ENCODE measurements at regions not wholly inside any gene's neighbourhood (a gene's known extent, or its start where the extent isn't known, plus 50 kb on each side); places are given as distances from the start of the nearest gene placed in this dataset.

- ATAC-seq = no peak
- no peak overlapping the region for H3K4me3 ChIP-seq
- DNase-seq = no peak
- H3K9me3 ChIP-seq = no peaks in the 10 kb centered on the region
- H3K36me3 ChIP-seq = no peaks in the 10 kb centered on the region
- no peak for TF ChIP-seq CTCF (IDR thresholded peaks at IDR 0.05)
- no peaks in the 10 kb centered on the region for H3K27me3 ChIP-seq
- intact Hi-C loops (cut with DNase I) = no loop called here
- H3K4me1 ChIP-seq = no peaks in the 10 kb centered on the region
- H3K27ac ChIP-seq = no peak overlapping the region
These were observed 1204.3 kb downstream of the UQCRFS1 start for GRCh38 chr19:28008695-28009094.

- ATAC-seq (no peak), DNase-seq (no peak)
- Histone ChIP-seq H3K4me3 (no peak overlapping the region), H3K9me3 (no peaks in the 10 kb centered on the region), H3K36me3 (no peaks in the 10 kb centered on the region), H3K27me3 (no peaks in the 10 kb centered on the region), H3K4me1 (no peaks in the 10 kb centered on the region), H3K27ac (no peak overlapping the region)
- intact Hi-C loops (cut with DNase I) = no loop called here
- TF ChIP-seq CTCF (IDR thresholded peaks at IDR 0.05) = no peak
These were observed 1209.4 kb downstream of the UQCRFS1 start for GRCh38 chr19:28003543-28003942.

GRCh38 chr19:27997069-27997468 is 1215.9 kb downstream of the UQCRFS1 start:
- no peaks in the 10 kb centered on the region for H3K36me3 ChIP-seq
- H3K4me1 ChIP-seq = no peaks in the 10 kb centered on the region
- no peaks in the 10 kb centered on the region for H3K9me3 ChIP-seq
- DNase-seq = no peak
- no peak overlapping the region for H3K4me3 ChIP-seq
- TF ChIP-seq CTCF (IDR thresholded peaks at IDR 0.05) = no peak
- no peak overlapping the region for H3K27ac ChIP-seq
- ATAC-seq = no peak
- intact Hi-C loops (cut with DNase I) = no loop called here
- H3K27me3 ChIP-seq = no peaks in the 10 kb centered on the region

GRCh38 chr19:27993619-27994570 is 1219.1 kb downstream of the UQCRFS1 start:
- no peaks in the 10 kb centered on the region for H3K36me3 ChIP-seq
- intact Hi-C loops (cut with DNase I) = no loop called here
- H3K9me3 ChIP-seq = no peaks in the 10 kb centered on the region
- H3K27ac ChIP-seq = no peak overlapping the region
- TF ChIP-seq CTCF (IDR thresholded peaks at IDR 0.05) = no peak
- H3K27me3 ChIP-seq = no peaks in the 10 kb centered on the region
- no peak for DNase-seq
- H3K4me1 ChIP-seq = no peaks in the 10 kb centered on the region
- H3K4me3 ChIP-seq = no peak overlapping the region
- ATAC-seq = no peak

- DNase-seq = no peak
- Histone ChIP-seq H3K27ac (no peak overlapping the region), H3K36me3 (no peaks in the 10 kb centered on the region), H3K9me3 (no peaks in the 10 kb centered on the region), H3K4me3 (no peak overlapping the region), H3K4me1 (no peaks in the 10 kb centered on the region), H3K27me3 (no peaks in the 10 kb centered on the region)
- ATAC-seq = no peak
- TF ChIP-seq CTCF (IDR thresholded peaks at IDR 0.05) = no peak
- intact Hi-C loops (cut with DNase I) = no loop called here
These were observed 1226.7 kb downstream of the UQCRFS1 start for GRCh38 chr19:27986299-27986698.

Measured in upper lobe of right lung (tissue), 1 donor.